ENCODE measurements at regions not wholly inside any gene's neighbourhood (a gene's known extent, or its start where the extent isn't known, plus 50 kb on each side); places are given as distances from the start of the nearest gene placed in this dataset.

DNA sequence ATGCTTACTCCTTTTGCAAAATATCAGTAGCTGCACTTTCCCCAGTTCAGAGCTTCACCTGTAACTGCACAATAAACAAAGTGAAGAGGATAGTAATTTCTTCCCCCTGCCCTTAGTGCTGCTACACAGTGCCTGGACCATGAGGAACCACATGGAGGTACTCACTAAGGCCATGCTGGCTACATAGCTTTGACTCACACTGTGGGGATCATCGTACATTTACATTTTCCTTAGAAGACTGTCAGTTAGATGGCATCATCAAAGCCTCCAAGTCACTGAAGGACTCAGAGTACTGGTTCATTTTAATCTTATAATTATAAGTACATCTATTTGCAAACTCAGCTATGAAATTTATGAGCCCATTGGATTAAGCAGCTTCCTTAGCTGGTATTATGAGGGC is 1416.5 kb upstream of the CELF4 start:
- DNase-seq (ENCODE audit: low read depth in 1 of 2, low spot score in 1 of 2) = no peak

- DNase-seq (ENCODE audit: low read depth in 1 of 2, low spot score in 1 of 2) = no peak
These were observed 1415.8 kb upstream of the CELF4 start for GRCh38 chr18:38981389-38981788.

DNA sequence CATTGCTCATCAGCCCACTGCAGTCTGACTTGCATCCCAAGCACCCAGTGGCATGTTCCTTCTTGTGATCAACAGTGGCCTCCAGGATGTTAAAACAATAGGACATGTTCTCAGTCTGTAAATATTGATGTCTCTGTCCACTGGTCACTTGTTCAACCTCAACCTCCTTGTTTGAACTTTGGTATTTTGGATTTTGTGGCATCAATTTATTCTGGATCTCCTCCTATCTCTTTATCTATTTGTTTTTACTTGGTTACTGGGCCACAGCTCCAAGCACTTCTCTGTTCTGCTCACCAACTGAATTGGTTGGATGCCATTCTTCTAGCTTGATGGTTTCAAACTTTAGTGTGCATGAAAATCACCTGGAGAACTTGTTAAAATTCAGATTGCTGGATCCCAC is 1414.8 kb upstream of the CELF4 start:
- DNase-seq (ENCODE audit: low read depth in 1 of 2, low spot score in 1 of 2) = no peak

GRCh38 chr18:38972571-38972970 is 1407.0 kb upstream of the CELF4 start:
- DNase-seq (ENCODE audit: low read depth in 1 of 2, low spot score in 1 of 2) = no peak

DNA sequence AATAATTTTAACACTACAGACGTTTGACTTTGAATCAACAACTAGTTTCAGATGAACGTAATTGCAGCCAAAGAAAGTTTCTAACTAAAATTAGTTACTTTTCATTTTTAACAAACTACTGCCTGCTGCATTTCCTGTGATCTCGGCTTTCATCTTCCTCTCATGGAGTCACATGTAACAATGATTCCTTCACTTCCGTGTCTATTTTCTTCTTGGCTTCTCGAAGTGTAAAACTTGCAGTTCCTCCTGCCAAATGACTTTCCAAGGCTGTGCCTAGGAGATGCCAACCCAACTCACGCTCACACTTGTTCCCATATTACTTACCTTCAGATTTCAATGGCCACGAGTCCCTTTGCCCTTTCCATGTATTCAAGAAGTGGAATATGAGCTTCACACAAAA is 1406.3 kb upstream of the CELF4 start:
- DNase-seq (ENCODE audit: low read depth in 1 of 2, low spot score in 1 of 2) = no peak

DNA sequence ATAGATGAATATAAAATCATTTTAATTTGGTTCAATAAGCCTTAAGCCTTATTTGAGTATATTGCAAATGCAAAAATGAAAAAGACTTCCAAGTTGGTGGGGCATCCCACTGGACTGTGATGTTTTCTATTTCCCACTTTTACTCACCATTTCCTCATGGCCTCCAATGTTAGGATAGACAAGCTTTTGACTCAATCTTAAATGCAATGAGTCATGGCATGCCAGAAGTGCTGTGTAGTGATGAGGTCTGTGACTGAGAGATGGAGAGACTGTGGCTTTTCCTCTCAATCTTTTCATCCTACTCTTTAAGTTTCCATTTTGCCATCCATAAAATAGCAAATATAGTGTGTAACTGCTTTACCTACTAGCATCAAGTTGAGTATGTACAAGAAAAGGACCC is 1401.2 kb upstream of the CELF4 start:
- no peak for DNase-seq (ENCODE audit: low read depth in 1 of 2, low spot score in 1 of 2)

DNA sequence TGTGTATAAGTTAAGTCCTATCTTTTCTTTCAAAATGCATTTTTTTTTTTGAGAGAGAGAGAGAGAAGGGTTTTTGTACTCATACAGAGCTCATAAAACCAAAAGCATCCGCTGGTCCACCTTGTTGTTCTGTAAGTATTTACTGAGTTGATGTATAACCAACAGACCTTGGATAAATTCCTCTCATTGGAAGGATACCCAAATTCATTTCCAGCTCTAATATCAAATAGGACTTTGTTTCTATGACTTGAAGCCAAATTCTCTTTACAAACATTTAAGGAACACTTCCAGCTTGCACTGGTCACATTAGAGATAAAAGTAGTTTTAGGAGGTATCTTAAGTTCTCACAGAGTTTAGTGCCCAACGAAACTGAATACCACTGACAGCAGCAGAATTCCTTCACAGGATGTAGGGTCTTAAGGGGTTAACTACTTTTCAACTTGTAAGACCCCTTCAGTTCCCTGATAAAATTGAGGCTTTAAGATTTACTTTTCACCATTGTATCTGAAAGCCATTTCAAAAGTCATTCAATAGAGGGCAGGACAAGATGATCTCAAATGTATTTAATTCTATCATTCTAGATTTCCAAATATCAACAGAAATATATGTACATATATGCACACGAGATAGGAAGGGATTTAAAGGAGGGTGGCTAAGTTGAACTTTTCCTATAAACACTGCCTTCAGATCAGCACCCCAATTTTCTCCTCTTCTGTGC is 1398.5 kb upstream of the CELF4 start:
- DNase-seq (ENCODE audit: low read depth in 1 of 2, low spot score in 1 of 2) = no peak

DNA sequence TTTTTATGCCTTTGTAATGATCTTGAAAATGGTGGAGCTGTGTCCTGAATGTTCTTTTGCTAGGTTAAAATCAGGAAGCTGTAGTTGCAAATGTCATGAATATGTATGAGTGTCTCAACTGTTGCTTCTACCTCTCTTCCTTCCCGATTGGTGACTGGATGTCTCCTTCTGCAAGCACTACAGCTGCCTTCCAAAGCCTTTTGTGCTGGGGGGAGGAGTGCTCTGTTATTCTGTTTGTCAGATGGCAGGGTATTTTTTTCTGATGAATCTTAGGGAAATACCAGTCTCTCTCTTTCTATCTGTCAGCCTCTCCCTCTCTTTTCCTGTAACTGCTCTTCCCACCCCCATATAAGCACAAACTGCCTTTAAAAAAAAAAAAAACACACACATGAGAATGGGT is 1396.3 kb upstream of the CELF4 start:
- no peak for DNase-seq (ENCODE audit: low read depth in 1 of 2, low spot score in 1 of 2)

GRCh38 chr18:38957736-38958135 is 1392.1 kb upstream of the CELF4 start:
- no peak for DNase-seq (ENCODE audit: low read depth in 1 of 2, low spot score in 1 of 2)

GRCh38 chr18:38956068-38956467 is 1390.5 kb upstream of the CELF4 start:
- no peak for DNase-seq (ENCODE audit: low read depth in 1 of 2, low spot score in 1 of 2)

DNA sequence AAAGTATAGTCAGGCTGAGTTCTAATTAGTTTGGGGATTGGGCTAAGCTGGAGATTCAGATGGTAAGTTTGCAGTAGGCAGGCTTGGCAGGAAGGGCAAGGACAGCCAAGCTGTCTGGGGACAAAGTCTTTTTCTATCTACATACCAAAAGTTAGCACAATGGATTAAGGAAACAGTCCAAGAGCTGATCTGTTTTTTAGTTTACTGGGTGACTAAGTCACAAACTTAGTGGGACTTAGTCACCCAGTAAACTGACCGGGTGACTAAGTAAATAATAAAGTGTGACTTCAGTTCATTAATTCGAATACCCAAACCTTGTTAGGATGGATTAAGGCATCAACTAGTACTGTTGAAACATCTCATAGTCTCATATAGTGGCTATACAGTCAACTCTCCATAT is 1386.0 kb upstream of the CELF4 start:
- no peak for DNase-seq (ENCODE audit: low read depth in 1 of 2, low spot score in 1 of 2)

DNA sequence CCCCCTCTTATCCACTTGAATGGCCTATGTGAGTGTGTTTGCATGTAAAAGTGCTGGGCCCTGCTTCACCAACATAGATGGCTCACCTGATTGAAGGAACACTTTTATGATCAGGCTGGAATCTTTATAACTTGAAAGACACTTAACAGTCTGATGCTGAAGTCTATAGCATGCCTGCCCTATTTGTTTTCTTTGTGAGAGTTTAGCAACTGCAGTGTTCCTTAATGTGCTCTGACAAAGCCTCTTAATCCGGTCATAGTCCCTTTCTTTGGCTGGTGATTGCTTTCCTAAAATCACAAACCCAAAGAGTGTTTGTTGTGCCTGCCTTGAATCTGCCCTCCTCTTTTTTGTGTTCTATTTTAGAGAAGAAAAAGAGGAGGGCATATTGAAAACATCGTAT is 1382.8 kb upstream of the CELF4 start:
- no peak for DNase-seq (ENCODE audit: low read depth in 1 of 2, low spot score in 1 of 2)

DNA sequence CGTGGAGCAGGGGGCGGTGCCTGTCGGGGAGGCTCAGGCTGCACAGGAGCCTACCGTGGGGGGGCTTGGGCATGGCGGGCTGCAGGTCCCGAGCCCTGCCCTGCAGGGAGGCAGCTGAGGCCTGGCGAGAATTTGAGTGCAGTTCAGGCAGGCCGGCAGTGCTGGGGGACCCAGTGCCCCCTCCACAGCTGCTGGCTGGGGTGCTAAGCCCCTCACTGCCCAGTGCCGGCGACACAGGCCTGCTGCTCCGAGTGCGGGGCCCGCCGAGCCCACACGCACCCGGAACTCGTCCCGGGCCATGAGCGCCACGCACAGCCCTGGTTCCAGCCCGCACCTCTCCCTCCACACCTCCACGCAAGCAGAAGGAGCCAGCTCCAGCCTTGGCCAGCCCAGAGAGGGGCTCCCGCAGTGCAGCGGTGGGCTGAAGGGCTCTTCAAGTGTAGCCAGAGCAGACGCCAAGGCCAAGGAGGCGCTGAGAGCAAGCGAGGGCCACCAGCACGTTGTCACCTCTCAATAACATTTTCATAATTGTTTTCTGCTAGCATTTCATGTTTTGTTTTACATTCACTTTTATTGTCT is 1378.9 kb upstream of the CELF4 start:
- no peak for DNase-seq (ENCODE audit: low read depth in 1 of 2, low spot score in 1 of 2)

DNA sequence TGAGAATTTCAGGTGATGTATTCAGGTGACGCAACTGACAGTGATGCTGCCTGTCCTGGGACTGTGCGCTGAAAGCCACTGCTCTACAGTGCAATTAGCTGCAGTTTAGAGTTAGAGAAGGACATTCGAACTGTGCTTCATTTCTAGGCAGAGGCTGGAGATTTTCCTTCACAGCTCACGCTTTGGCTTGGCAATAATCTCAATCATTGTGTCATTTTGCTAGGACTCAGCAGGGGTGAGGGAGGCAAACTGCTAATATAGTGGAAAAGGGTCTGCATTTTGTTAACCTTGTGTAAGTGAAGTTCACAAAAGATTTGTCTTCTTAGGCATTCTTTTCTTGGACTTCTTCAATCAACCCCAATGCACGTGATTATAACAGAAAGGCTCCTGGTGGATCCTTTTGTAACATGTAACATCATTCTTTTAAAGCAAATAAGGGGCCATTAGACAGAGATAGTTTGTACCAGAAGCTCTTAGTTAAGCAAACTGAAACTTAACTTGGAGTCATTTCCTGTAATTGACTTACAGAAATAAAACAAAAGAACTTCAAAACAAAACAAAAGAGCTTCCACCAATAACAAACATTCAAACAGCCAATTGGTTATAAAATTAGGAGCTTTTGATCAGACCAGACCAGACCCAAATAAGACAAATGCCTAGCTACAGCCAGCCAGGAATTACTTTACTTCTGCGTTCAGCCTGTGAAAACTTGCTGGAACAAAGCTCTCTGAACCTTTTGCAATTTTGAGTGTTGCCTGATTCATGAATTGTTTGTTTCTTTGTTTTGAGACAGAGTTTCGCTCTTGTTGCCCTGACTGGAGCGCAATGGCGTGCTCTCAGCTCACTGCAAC is 1376.3 kb upstream of the CELF4 start:
- no peak for DNase-seq (ENCODE audit: low read depth in 1 of 2, low spot score in 1 of 2)

DNA sequence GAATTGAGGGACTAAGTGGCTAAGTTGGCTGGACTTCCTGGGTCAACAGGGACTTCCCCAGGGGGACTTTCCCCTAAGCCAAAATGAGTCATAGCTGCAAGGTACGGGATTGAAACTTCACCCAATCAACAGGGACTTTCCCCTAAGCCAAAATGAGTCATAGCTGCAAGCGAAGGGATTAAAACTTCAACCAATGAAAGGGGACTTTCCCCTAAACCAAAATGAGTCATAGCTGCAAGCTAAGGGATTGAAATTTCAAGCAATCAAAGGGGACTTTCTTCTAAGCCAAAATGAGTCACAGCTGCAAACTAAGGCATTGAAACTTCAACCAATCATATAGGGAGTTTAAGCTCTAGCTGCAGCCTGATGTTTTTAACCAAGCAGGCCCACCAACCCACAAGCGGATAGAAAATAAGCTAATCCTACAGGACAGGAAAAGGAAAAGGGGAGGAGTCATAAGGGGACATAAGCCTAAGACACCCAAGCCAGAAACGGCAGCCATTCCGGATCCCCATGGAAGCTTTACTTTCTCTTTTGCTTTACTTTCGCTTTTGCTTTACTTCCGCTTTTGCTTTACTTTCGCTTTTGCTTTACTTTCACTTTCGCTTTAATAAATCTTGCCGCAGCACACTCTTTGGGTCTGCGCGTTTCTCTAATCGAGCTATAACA is 1375.4 kb upstream of the CELF4 start:
- DNase-seq (ENCODE audit: low read depth in 1 of 2, low spot score in 1 of 2) = peak in 1 of 2 donors; percentile 19

GRCh38 chr18:38940475-38940862 is 1374.9 kb upstream of the CELF4 start:
- DNase-seq (ENCODE audit: low read depth in 1 of 2, low spot score in 1 of 2) = no peak

DNA sequence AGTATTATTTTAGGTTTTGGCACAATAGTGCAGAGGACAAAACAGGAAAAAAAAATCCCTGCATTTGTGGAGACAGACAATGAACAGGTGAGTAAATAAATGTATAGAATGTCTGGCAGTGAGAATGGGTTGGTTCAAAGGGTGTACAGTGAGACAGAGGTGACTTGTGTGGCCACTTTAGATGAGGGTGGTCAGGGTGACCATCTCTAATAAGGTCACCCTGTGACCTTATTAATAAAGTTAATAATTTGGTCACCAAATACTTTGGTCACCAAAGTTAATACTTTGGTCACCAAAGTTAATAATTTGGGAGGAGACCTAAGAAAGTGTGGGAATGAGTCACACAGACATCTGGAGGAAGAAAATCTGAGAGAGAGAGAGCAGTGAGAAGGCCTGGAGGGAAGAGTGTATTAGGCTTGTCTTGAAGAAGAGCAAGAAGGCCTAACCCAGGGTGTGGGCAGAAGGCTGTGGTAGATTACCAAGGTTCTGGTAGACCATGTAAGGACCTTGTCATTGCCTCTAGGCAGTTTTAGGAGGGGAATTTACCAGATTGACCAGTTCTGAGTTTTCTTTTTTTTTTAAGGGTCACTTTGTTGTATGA is 1368.4 kb upstream of the CELF4 start:
- no peak for DNase-seq (ENCODE audit: low read depth in 1 of 2, low spot score in 1 of 2)

- no peak for DNase-seq (ENCODE audit: low read depth in 1 of 2, low spot score in 1 of 2)
These were observed 1367.7 kb upstream of the CELF4 start for GRCh38 chr18:38933322-38933721.

DNA sequence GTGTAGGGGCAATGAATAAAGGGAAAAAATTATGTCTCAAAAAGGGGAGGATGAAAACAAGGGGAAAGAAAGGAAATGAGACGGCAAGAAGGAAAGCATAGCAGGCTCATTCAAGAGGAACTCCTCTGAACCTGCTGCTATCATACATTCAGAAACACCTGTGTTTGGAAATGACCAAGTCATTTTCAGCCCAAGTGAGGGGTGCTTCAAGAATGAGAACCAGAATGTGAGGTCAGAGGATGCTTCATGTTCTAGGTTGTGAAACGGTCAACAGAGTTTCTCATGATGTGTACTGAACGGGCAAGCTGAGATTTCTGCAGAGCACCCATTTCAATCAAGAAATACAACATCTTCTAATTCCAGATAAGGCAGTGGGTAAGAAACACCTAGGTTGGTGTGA is 1367.2 kb upstream of the CELF4 start:
- no peak for DNase-seq (ENCODE audit: low read depth in 1 of 2, low spot score in 1 of 2)

GRCh38 chr18:38931754-38932050 is 1366.1 kb upstream of the CELF4 start:
- no peak for DNase-seq (ENCODE audit: low read depth in 1 of 2, low spot score in 1 of 2)

DNA sequence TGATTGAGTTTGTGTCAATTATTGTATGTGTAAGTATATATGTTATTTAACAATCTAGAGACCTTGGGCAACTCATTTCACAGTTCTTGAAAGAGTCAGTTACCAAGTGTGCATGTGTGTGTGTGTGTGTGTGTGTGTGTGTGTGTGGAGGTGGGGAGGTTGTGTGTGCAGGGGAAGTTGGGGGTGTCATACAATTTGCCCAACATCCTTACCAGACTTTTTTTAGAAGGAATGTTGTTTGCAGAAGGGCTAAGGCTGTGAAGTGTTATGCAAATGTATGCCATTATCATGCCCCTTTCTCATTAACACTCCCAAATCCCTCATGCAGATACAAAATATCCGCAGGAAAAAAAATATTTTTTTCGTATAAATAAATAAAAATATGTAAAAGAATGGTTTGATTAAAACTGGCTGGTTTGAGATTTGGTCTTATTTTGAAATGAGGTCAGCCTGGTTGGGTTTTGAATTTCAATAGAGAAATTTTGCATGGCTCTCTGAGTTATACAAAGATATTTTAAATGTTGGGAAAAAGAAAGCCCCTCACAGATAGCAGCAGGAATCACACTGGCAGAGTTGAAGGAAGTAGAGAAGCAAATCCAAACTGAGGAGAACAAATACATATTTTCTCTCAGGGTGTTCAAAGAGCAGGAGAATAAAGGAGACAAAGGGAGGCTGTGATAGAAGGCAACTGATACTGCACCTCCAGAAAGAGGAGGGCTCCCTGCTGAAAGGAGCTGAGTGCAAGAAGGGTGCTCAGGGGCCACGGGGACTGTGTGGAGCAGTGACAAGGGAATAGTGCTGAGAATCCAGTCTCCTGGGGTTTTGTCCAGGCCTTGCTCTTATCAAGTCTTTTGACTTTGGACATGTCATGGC is 1365.5 kb upstream of the CELF4 start:
- DNase-seq (ENCODE audit: low read depth in 1 of 2, low spot score in 1 of 2) = no peak

Measured in stimulated activated CD4-positive, alpha-beta T cell treated with anti-CD3 and anti-CD28 coated beads, Interleukin-15, amount 100 ng/mL, for 1 hour (primary cell).